Activated T-cell treated with anti-CD3 and anti-CD28 coated beads, Interleukin-2, amount 50 U/mL, for 72 hours (primary cell): ENCODE measurements at regions not wholly inside any gene's neighbourhood (a gene's known extent, or its start where the extent isn't known, plus 50 kb on each side); places are given as distances from the start of the nearest gene placed in this dataset.
"Not testable (repeated sequence)": the region's sequence is repeated elsewhere in the genome, so short reads cannot be mapped to it uniquely, and the experiment has no call there.

Experiments used
- ATAC-seq, 2 donors: fragments of 150-1000 bp; cut with Tn5 transposase; replicated peaks in 1 of 2; 2 replicates each; pipeline ENCODE4 v1.10.0; 2021; ENCODE audit warnings: moderate library complexity in 2 of 2, mild to moderate bottlenecking in 1 of 2
- DNase-seq, 2 donors: peaks; one replicate each; pipeline ENCODE4 v3.0.0; 2021 to 2022; ENCODE audit warnings: mixed read lengths in 1 of 2
- H3K27ac Mint-ChIP-seq: one replicate; pipeline ENCODE4 v1.8.0; 2022; ENCODE audit warnings: mild to moderate bottlenecking, moderate library complexity, mixed read lengths
- H3K27me3 Mint-ChIP-seq: one replicate; pipeline ENCODE4 v1.8.0; 2022; ENCODE audit warnings: low read depth, mixed read lengths
- H3K36me3 Mint-ChIP-seq, 2 donors: one replicate each; pipeline ENCODE4 v1.8.0; 2022; ENCODE audit warnings: mixed read lengths in 2 of 2, mild to moderate bottlenecking in 1 of 2; ENCODE audit not compliant: insufficient read depth in 2 of 2
- H3K4me1 Mint-ChIP-seq: one replicate; pipeline ENCODE4 v1.8.0; 2022; ENCODE audit warnings: low read depth, mixed read lengths
- H3K4me3 Mint-ChIP-seq, 2 donors: one replicate each; pipeline ENCODE4 v1.8.0; 2022; ENCODE audit warnings: mild to moderate bottlenecking in 2 of 2, mixed read lengths in 2 of 2, moderate library complexity in 2 of 2
- H3K9me3 Mint-ChIP-seq, 2 donors: one replicate each; pipeline ENCODE4 v1.8.0; 2022; ENCODE audit warnings: mixed read lengths in 2 of 2

DNA sequence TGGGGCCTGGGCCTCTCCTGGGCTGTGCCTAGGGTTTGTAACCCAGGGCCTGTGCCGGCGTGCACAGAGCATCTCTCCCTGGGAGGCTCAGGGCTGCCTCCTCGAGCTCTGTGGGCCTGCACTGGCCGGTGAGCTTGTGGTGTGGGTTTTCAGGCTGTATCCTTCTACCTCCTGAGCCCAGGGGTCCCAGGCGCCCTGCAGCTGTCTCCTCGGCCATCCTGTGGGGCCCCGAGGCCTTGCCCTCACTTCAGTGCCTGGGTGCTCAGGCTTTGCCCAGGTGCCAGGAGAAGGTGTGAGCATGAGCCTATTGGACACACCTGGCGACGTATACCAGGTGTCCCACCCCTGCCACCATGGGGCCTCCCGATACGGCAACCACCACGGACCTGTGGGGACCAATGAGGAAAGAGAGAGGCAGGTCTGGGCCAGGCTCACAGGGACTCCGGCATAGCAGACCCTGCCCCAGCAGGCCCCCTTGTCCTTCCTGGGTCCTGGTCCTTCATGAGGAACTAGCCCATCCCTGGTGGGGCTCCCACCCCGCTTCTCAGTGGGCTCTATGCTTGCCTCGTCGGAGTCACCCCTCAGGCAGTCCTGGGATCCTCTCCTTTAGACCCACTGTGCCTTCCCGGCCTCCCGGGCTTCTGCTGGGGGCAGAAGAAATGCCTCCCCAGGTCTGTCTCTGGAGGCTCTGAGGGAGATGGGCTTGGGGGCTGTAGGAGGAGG is 400.2 kb downstream of the TMEM121 start:
- no peak for DNase-seq
- H3K4me1 Mint-ChIP-seq: no peaks in the 10 kb centered on the region
- no peaks in the 10 kb centered on the region for H3K36me3 Mint-ChIP-seq
- H3K27ac Mint-ChIP-seq: no peak overlapping the region
- peaks cover 18% of the 10 kb centered on the region for H3K27me3 Mint-ChIP-seq
- no peak for ATAC-seq
- H3K4me3 Mint-ChIP-seq: no peak overlapping the region
- peaks cover 0 to 2% of the 10 kb centered on the region in 2 donors for H3K9me3 Mint-ChIP-seq

DNA sequence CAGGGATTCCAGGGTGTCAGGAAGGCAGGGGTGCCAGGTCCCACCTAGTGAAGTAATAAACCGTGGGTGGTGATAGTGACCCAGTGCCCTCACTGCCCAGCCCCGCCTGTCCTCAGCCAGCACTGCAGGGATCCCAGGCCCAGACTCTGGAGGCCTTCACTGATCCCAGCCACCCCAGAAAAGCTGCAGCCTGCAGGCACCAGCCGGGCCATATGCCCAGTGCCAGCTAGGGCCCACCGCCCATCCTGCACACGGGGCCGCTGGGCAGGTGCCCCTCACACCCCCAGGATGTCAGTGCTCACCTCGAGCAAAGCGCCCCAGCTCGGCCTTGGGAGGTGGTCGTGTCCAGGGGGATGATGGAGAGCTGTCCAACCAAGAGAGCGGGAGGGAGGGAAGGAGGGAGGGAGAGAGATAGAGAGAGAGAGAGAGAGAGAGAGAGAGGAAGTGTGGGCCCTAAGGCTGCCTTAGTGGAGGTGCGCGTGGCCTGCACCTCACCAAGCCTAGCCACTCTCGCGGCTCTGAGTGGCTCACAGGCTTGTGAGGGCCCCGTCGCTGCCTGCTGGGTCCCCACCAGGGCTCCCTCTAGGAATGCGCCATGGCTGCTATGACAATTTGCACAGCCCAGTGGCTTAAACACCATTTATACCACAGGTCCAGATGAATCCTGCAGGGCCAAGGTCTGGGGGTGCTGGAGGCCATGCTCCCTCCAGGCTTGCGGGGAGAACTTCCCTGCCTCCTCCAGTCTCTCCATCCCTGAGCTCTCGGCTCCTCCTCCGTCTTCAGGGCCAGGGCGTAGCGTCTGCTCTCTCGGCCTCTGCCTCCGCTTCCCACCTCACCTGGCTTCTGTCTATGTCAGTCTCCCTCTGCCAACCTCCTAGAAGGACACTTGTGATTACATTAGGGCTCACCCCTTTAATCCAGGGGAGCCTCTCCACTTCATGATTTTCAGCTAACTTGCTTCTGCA is 401.0 kb downstream of the TMEM121 start:
- Mint-ChIP-seq H3K9me3 (peaks cover 0 to 2% of the 10 kb centered on the region in 2 donors), H3K27ac (no peak overlapping the region), H3K4me1 (no peaks in the 10 kb centered on the region), H3K36me3 (no peaks in the 10 kb centered on the region), H3K27me3 (peaks cover 24% of the 10 kb centered on the region), H3K4me3 (no peak overlapping the region)
- ATAC-seq: no peak
- no peak for DNase-seq

DNA sequence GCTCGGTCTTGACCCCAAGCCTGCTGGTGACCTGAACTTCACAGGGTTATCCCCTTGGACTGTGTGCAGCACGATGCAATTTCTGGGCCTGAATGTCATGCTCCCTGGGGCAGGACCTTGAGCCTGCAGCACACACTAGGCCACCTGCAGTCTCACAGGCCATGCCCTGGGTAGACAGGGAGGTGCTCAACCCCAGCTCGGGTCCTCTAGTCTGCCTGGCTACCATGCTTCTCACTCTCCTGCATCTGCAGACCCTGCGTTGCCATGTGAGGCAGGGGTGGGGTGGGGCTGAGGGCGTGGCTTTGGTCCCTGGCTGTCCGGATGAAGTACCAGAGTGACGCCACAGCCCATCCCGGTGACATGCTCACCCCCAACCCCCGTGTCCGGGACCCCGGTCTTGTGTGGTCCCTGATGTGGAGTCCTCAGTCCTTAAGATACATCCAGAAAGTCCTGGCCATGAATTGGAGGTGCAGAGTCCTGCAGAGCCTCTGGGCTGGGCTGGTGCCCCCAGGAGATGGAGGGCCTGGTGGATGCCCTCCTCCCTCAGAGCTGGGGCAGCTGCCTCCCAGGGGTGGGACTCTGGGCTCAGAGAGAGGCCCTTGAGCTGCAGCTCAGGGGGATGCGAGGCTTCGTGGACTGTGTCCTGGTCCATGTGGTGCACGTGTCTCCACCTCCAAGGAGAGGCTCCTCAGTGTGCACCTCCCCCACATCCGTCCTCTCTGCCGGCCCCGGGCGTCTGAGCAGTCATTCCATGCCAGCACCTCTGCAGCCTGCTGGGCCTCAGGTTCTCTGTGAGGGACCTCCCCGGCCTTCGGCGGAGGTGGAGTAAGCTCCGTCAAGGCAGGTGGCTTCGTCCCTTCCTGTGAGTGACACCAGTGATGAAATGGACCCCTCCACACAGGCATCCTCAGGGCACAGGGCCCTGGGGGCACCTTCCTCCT is 402.1 kb downstream of the TMEM121 start:
- not testable (repeated sequence) for ATAC-seq, H3K9me3 Mint-ChIP-seq, DNase-seq, H3K4me1 Mint-ChIP-seq, H3K4me3 Mint-ChIP-seq, H3K27ac Mint-ChIP-seq, H3K36me3 Mint-ChIP-seq
- H3K27me3 Mint-ChIP-seq: peaks cover 30% of the 10 kb centered on the region

DNA sequence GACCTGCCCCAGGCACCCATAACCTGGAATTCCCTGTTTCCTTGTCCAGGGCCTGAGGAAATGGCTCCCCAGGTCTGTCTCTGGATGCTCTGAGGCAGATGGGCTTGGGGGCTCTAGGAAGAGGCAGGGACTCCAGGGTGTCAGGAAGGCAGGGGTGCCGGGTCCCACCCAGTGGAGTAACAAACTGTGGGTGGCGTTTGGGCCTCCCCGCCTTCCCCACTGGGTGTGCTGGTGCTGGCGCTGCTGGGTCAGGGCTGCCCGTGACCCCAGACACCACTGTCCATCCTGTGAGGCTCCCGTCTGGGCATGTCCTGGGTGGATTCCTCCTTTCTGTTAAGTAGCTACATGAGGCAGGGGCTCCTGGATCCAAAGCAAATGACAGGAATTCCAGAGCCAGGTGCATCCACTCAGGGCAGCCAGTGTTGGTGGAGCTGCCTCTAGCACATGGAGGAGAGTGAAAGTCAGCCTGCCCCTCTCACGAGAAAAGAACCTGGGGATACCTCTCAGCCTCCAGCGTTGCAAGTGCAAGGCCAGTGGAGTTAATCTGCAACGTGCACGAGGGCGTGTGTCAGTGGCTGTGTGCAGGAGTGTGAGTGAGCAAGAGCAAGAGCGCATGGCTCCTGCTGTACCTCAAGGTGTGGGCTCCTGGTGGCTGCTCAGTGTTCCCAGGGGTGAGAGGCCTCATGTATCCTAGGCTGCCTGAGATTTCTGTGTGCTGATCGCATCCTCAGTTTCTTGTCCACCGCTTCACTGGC is 403.1 kb downstream of the TMEM121 start:
- H3K4me1 Mint-ChIP-seq: no peaks in the 10 kb centered on the region
- H3K4me3 Mint-ChIP-seq: no peak overlapping the region
- H3K27me3 Mint-ChIP-seq: peaks cover 38% of the 10 kb centered on the region
- no peak for DNase-seq
- peaks cover 0 to 2% of the 10 kb centered on the region in 2 donors for H3K9me3 Mint-ChIP-seq
- no peak for ATAC-seq
- H3K36me3 Mint-ChIP-seq: no peaks in the 10 kb centered on the region
- no peak overlapping the region for H3K27ac Mint-ChIP-seq

DNA sequence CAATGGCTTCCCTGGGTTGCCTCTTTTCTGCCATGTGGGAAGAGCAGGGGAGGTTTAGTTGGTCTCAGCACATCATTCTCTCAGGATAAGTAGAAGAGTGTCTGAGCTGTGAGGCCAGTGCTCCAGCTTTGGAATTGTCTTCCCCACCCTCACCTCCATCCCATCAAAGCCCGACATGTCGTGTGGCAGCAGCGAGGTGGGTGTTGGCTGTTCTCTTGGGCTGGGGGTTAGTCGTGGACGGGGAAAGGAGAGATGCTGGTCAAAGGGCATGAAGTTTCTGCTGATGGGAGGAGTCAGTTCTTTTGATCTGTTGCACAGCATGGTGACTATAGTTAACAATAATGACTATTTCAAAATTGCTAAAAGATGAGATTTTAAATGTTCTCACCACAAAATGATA is 404.2 kb downstream of the TMEM121 start:
- peaks cover 5 to 6% of the 10 kb centered on the region in 2 donors for H3K9me3 Mint-ChIP-seq
- DNase-seq (no peak), ATAC-seq (no peak)
- no peaks in the 10 kb centered on the region for H3K4me1 Mint-ChIP-seq
- peaks cover 2 to 3% of the 10 kb centered on the region in 2 donors for H3K36me3 Mint-ChIP-seq
- H3K4me3 Mint-ChIP-seq: no peak overlapping the region
- peaks cover 49% of the 10 kb centered on the region for H3K27me3 Mint-ChIP-seq
- H3K27ac Mint-ChIP-seq: no peak overlapping the region

DNA sequence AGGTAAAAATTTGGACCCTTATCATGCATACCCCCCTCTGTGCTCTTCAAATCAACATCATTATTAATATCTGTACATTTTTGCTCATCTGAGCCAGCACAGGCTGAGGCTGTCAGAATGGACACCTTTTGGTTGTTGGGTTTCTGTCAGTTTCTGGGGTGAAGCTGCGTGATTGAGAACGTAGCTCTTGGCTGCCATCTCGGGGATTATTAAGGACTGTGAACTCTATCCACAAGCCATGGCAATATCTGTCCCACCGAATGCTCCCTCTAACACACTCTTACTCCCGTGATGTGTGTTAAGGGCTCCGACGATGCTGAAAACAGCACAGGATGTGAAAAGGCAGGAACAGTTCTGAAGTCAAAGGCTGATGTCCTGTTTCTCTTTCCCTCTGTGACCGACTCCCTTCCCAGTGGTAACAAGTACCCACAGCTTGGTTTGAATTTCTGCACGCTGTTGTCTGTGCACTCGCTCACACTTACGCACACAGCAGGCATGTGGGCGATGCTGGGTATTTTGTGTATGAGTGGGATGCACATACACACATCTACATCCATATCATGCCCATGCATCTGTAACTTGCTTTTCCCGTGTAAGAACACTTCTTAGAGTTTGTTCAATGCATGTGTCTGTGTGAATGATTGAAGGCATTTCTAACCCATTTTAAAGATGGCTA is 405.6 kb downstream of the TMEM121 start:
- ATAC-seq (no peak), DNase-seq (no peak)
- Mint-ChIP-seq H3K27ac (no peak overlapping the region), H3K27me3 (peaks cover 55% of the 10 kb centered on the region), H3K4me3 (no peak overlapping the region), H3K36me3 (peaks cover 2 to 3% of the 10 kb centered on the region in 2 donors), H3K9me3 (peaks cover 6 to 8% of the 10 kb centered on the region in 2 donors), H3K4me1 (no peaks in the 10 kb centered on the region)

DNA sequence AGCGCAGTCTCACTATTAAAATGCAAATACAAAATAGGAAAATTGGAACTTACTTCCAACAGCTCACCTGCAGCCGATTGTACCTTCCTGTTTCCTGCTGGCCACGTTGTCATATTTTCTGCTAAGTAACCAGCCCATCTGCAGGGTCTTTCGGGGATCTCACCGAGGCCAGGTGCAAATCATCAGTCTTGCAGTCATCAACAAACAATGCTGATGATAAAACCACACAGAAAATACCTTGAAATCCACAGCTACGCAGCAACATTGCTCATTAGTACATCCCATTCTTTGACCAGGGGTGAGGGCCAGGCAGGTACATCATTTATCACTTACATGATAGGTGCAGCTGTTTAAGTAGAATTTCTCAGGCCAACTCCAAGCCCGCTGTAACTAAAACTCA is 406.9 kb downstream of the TMEM121 start:
- ATAC-seq (no peak), DNase-seq (no peak)
- H3K9me3 Mint-ChIP-seq: peaks cover 6 to 8% of the 10 kb centered on the region in 2 donors

DNA sequence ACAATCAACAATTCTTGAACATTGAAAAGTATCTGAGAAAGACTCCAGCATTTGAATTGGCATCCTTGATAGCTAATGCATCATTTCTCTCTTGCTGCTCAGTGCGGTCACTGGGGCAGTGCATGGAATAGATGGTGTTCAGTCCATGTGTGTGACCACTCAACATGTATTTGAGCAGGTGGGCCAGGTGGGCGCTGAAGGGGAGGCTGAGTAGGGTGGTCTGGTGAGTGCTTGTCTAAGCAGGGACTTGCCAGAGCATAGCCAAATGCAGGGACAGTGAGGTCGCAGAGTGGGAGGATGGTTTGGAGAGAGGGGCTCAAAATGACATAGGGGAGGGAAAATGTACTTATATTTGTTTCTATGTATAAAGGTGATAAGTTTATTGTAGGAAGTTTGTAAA is 409.0 kb downstream of the TMEM121 start:
- H3K27me3 Mint-ChIP-seq: peaks cover 44% of the 10 kb centered on the region
- H3K27ac Mint-ChIP-seq: no peak overlapping the region
- ATAC-seq (no peak), DNase-seq (no peak)
- no peak overlapping the region for H3K4me3 Mint-ChIP-seq
- peaks cover 6% of the 10 kb centered on the region for H3K4me1 Mint-ChIP-seq
- H3K36me3 Mint-ChIP-seq: peaks cover 5 to 9% of the 10 kb centered on the region in 2 donors
- H3K9me3 Mint-ChIP-seq: peaks cover 13 to 15% of the 10 kb centered on the region in 2 donors

More for the DNA sequence above, 406.9 kb downstream of the TMEM121 start:
- H3K27ac Mint-ChIP-seq: no peak overlapping the region
- peaks cover 55% of the 10 kb centered on the region for H3K27me3 Mint-ChIP-seq
- H3K4me3 Mint-ChIP-seq: no peak overlapping the region
- H3K4me1 Mint-ChIP-seq: no peaks in the 10 kb centered on the region
- H3K36me3 Mint-ChIP-seq: peaks cover 2 to 3% of the 10 kb centered on the region in 2 donors

DNA sequence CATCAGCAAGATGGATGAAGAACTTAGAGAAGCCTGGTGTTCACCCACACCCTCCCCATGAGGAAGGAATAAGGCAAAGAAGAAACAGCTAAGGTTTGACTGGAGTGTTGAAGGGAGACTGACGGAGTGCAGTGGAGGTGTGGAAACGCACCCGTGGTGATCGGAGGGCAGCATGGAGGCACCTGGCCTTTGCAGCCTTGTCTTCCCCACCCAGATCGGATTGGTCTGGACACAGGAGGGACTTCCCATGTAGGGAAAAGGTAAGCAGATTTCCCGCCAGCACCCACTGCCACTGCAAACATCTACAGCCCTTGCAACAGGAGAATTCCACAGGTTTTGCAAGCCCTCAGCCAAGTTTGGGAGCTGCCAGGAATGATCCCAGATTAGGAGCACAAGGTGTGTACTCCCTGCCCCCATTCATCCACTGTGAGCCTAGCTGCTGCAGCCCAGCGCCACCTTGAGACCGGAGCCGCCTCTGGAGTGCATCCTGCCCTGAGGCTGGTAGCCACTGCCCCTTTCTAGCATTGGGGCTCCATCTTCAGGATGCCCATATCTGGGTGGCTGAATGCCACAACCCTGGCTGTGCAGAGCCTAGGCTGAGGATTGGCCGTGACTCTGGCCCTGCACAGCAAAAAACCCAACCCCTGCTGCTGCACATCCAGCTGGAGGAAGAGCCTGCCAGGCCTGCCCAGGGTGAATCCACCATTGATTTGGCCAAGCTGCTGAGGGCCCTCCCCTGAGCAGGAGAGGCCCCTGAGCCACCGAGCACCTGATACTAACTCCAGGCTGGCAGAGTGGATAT is 411.1 kb downstream of the TMEM121 start:
- Mint-ChIP-seq H3K36me3 (peaks cover 5 to 9% of the 10 kb centered on the region in 2 donors), H3K9me3 (peaks cover 13 to 15% of the 10 kb centered on the region in 2 donors), H3K4me3 (no peak overlapping the region), H3K27me3 (peaks cover 30% of the 10 kb centered on the region), H3K27ac (no peak overlapping the region), H3K4me1 (peaks cover 6% of the 10 kb centered on the region)
- no peak for DNase-seq
- no peak for ATAC-seq

DNA sequence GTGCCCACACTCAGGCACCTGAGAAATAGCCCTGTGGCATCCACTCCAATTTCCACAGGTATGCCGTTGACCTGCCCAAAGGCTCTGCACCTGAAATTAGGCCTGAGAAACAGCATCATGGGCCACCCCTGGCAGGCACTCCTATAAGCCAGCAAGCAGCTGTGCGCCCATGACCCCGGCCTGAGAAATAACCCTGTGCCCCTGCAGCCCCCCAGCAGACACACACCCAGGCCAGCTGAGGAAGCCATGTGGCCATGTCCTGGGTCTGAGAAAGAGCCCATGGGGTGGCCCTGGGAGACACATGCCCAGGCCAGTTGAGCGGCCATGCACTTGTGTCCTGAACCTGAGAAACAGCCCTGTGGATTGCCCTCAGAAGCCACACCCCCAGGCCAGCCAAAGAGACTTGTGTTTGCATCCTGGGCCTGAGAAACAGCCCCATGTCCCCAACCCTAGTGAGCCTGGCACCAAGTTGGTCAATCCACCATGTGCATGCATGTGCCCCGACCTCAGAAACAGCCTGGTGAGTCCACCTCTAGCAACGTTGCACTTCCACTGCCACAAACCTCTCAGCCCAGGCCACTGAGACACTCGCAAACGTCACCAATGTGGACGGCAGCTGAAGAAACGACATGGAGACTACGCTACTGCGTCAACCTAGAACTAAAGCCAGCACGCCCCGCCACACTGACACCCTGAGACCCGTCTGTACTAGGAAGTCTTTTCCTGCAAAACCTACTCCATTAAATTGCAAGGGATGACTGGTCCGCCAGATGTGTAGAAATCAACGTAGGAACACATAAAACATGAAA is 411.9 kb downstream of the TMEM121 start:
- Mint-ChIP-seq H3K27me3 (peaks cover 27% of the 10 kb centered on the region), H3K36me3 (peaks cover 5 to 9% of the 10 kb centered on the region in 2 donors), H3K9me3 (peaks cover 13 to 15% of the 10 kb centered on the region in 2 donors), H3K4me1 (peaks cover 6% of the 10 kb centered on the region), H3K27ac (no peak overlapping the region), H3K4me3 (no peak overlapping the region)
- no peak for ATAC-seq
- DNase-seq: no peak
